BLaER1 treated with 17β-estradiol and CSF1 and Interleukin-3, amounts not matched to agents 10 nM and 100 nM (cell line): ENCODE measurements at regions not wholly inside any gene's neighbourhood (a gene's known extent, or its start where the extent isn't known, plus 50 kb on each side); places are given as distances from the start of the nearest gene placed in this dataset.

Experiments
- H3K27ac ChIP-seq, 11 experiments: shearing (Covaris generic); formaldehyde crosslinking; 2 replicates each; pipeline ENCODE4 v1.8.1; 2022
- H3K27me3 ChIP-seq, 11 experiments: shearing (Covaris generic); formaldehyde crosslinking; 2 replicates each; pipeline ENCODE4 v1.8.1; 2022
- H3K36me3 ChIP-seq, 11 experiments: shearing (Covaris generic); formaldehyde crosslinking; 2 replicates each; pipeline ENCODE4 v1.8.1; 2022
- H3K4me1 ChIP-seq, 10 experiments: shearing (Covaris generic); formaldehyde crosslinking; 2 replicates each; pipeline ENCODE4 v1.8.1; 2022
- H3K4me2 ChIP-seq, 11 experiments: shearing (Covaris generic); formaldehyde crosslinking; 2 replicates each; pipeline ENCODE4 v1.8.1; 2022
- H3K4me3 ChIP-seq, 10 experiments: shearing (Covaris generic); formaldehyde crosslinking; 2 replicates each; pipeline ENCODE4 v1.8.1; 2022
- H3K9ac ChIP-seq, 11 experiments: shearing (Covaris generic); formaldehyde crosslinking; 2 replicates each; pipeline ENCODE4 v1.8.1; 2022
- H3K9me3 ChIP-seq, 11 experiments: shearing (Covaris generic); formaldehyde crosslinking; replicated peaks in 1 of 11; 2 replicates each; pipeline ENCODE4 v1.8.1; 2022
- H4K20me1 ChIP-seq, 11 experiments: shearing (Covaris generic); formaldehyde crosslinking; 2 replicates each; pipeline ENCODE4 v1.8.1; 2022
- Cebpa-rat ChIP-seq, 11 experiments: shearing (Covaris generic); IDR thresholded peaks; 2 replicates each; pipeline ENCODE4 v1.8.1; 2022

GRCh38 chr2:126778561-126779501 is 119.9 kb upstream of the TEX51 start:
- Histone ChIP-seq H3K27ac (no peak overlapping the region), H3K4me3 (no peak overlapping the region), H4K20me1 (no peaks in the 10 kb centered on the region), H3K9ac (0 out of 22 replicates have a peak overlapping the region, but pooled peaks of 1 of the 11 experiments have one; percentile 26), H3K9me3 (no peaks in the 10 kb centered on the region), H3K4me2 (no peak overlapping the region), H3K36me3 (no peaks in the 10 kb centered on the region), H3K4me1 (peaks cover 0 to 4% (median 0%) of the 10 kb centered on the region in 10 experiments; a peak in 1 of 20 replicates), H3K27me3 (no peaks in the 10 kb centered on the region)
- TF ChIP-seq Cebpa-rat (IDR thresholded peaks at IDR 0.05) = no peak

GRCh38 chr2:126781206-126781605 is 117.5 kb upstream of the TEX51 start:
- Histone ChIP-seq H3K27me3 (no peaks in the 10 kb centered on the region), H4K20me1 (no peaks in the 10 kb centered on the region), H3K4me1 (peaks cover 0 to 2% (median 0%) of the 10 kb centered on the region in 10 experiments; a peak in 1 of 20 replicates), H3K4me3 (no peak overlapping the region), H3K4me2 (no peak overlapping the region), H3K9me3 (no peaks in the 10 kb centered on the region), H3K27ac (no peak overlapping the region), H3K36me3 (no peaks in the 10 kb centered on the region), H3K9ac (no peak overlapping the region)
- no peak for TF ChIP-seq Cebpa-rat (IDR thresholded peaks at IDR 0.05)

GRCh38 chr2:126781806-126782205 is 116.9 kb upstream of the TEX51 start:
- Histone ChIP-seq H3K9me3 (no peaks in the 10 kb centered on the region), H3K4me2 (no peak overlapping the region), H3K4me1 (no peaks in the 10 kb centered on the region), H3K27ac (no peak overlapping the region), H3K27me3 (no peaks in the 10 kb centered on the region), H3K4me3 (no peak overlapping the region), H3K36me3 (no peaks in the 10 kb centered on the region), H4K20me1 (no peaks in the 10 kb centered on the region), H3K9ac (no peak overlapping the region)
- no peak for TF ChIP-seq Cebpa-rat (IDR thresholded peaks at IDR 0.05)

- no peak overlapping the region for H3K9ac ChIP-seq
- no peaks in the 10 kb centered on the region for H3K36me3 ChIP-seq
- H3K4me1 ChIP-seq = no peaks in the 10 kb centered on the region
- H3K4me2 ChIP-seq = no peak overlapping the region
- H3K27me3 ChIP-seq = no peaks in the 10 kb centered on the region
- no peak overlapping the region for H3K27ac ChIP-seq
- TF ChIP-seq Cebpa-rat (IDR thresholded peaks at IDR 0.05) = no peak
- H3K9me3 ChIP-seq = no peaks in the 10 kb centered on the region
- H3K4me3 ChIP-seq = no peak overlapping the region
- H4K20me1 ChIP-seq = no peaks in the 10 kb centered on the region
Measured at GRCh38 chr2:126782648-126783047, 116.0 kb upstream of the TEX51 start.

GRCh38 chr2:126783341-126783740 is 115.3 kb upstream of the TEX51 start:
- H3K27ac ChIP-seq = no peak overlapping the region

GRCh38 chr2:126784045-126784444 is 114.6 kb upstream of the TEX51 start:
- Histone ChIP-seq H3K27ac (no peak overlapping the region), H3K36me3 (no peaks in the 10 kb centered on the region), H3K27me3 (no peaks in the 10 kb centered on the region), H4K20me1 (no peaks in the 10 kb centered on the region), H3K9me3 (no peaks in the 10 kb centered on the region), H3K4me3 (no peak overlapping the region), H3K9ac (no peak overlapping the region), H3K4me1 (no peaks in the 10 kb centered on the region), H3K4me2 (no peak overlapping the region)
- TF ChIP-seq Cebpa-rat (IDR thresholded peaks at IDR 0.05) = no peak

More at GRCh38 chr2:126783341-126783740, 115.3 kb upstream of the TEX51 start:
- H3K9ac ChIP-seq = no peak overlapping the region
- no peaks in the 10 kb centered on the region for H3K4me1 ChIP-seq
- no peaks in the 10 kb centered on the region for H3K27me3 ChIP-seq
- no peaks in the 10 kb centered on the region for H3K36me3 ChIP-seq
- H3K4me3 ChIP-seq = no peak overlapping the region
- no peak overlapping the region for H3K4me2 ChIP-seq
- no peaks in the 10 kb centered on the region for H4K20me1 ChIP-seq
- no peaks in the 10 kb centered on the region for H3K9me3 ChIP-seq
- TF ChIP-seq Cebpa-rat (IDR thresholded peaks at IDR 0.05) = no peak

- Histone ChIP-seq H4K20me1 (no peaks in the 10 kb centered on the region), H3K27me3 (no peaks in the 10 kb centered on the region), H3K36me3 (no peaks in the 10 kb centered on the region), H3K9ac (no peak overlapping the region), H3K4me3 (no peak overlapping the region), H3K27ac (no peak overlapping the region), H3K4me2 (no peak overlapping the region), H3K9me3 (no peaks in the 10 kb centered on the region), H3K4me1 (no peaks in the 10 kb centered on the region)
- TF ChIP-seq Cebpa-rat (IDR thresholded peaks at IDR 0.05) = no peak
Measured at GRCh38 chr2:126784621-126785020, 114.1 kb upstream of the TEX51 start.

GRCh38 chr2:126785236-126785635 is 113.5 kb upstream of the TEX51 start:
- H3K9ac ChIP-seq = no peak overlapping the region
- no peaks in the 10 kb centered on the region for H4K20me1 ChIP-seq
- no peak overlapping the region for H3K27ac ChIP-seq
- TF ChIP-seq Cebpa-rat (IDR thresholded peaks at IDR 0.05) = no peak
- no peak overlapping the region for H3K4me3 ChIP-seq
- H3K9me3 ChIP-seq = no peaks in the 10 kb centered on the region
- no peaks in the 10 kb centered on the region for H3K36me3 ChIP-seq
- H3K4me2 ChIP-seq = no peak overlapping the region
- no peaks in the 10 kb centered on the region for H3K27me3 ChIP-seq
- no peaks in the 10 kb centered on the region for H3K4me1 ChIP-seq

GRCh38 chr2:126785862-126786261 is 112.8 kb upstream of the TEX51 start:
- no peak overlapping the region for H3K9ac ChIP-seq
- no peak for TF ChIP-seq Cebpa-rat (IDR thresholded peaks at IDR 0.05)
- no peaks in the 10 kb centered on the region for H3K27me3 ChIP-seq
- no peak overlapping the region for H3K4me3 ChIP-seq
- no peaks in the 10 kb centered on the region for H3K36me3 ChIP-seq
- H4K20me1 ChIP-seq = no peaks in the 10 kb centered on the region
- no peaks in the 10 kb centered on the region for H3K9me3 ChIP-seq
- no peak overlapping the region for H3K4me2 ChIP-seq
- no peaks in the 10 kb centered on the region for H3K4me1 ChIP-seq
- H3K27ac ChIP-seq = no peak overlapping the region

- Histone ChIP-seq H3K4me2 (no peak overlapping the region), H3K27ac (no peak overlapping the region)
- no peak for TF ChIP-seq Cebpa-rat (IDR thresholded peaks at IDR 0.05)
Measured at GRCh38 chr2:126786765-126787164, 111.9 kb upstream of the TEX51 start.

More at GRCh38 chr2:126786765-126787164, 111.9 kb upstream of the TEX51 start:
- no peaks in the 10 kb centered on the region for H3K4me1 ChIP-seq
- no peaks in the 10 kb centered on the region for H3K27me3 ChIP-seq
- no peak overlapping the region for H3K9ac ChIP-seq
- no peaks in the 10 kb centered on the region for H3K36me3 ChIP-seq
- H4K20me1 ChIP-seq = no peaks in the 10 kb centered on the region
- no peak overlapping the region for H3K4me3 ChIP-seq
- H3K9me3 ChIP-seq = no peaks in the 10 kb centered on the region
